ENCODE measurements at regions not wholly inside any gene's neighbourhood (a gene's known extent, or its start where the extent isn't known, plus 50 kb on each side); places are given as distances from the start of the nearest gene placed in this dataset.
"Not testable (repeated sequence)": the region's sequence is repeated elsewhere in the genome, so short reads cannot be mapped to it uniquely, and the experiment has no call there.

- no peak for TF ChIP-seq POLR2A (IDR thresholded peaks at IDR 0.05; ENCODE audit: low read depth, low read length)
- TF ChIP-seq POLR2AphosphoS5 (IDR thresholded peaks at IDR 0.05; ENCODE audit: low read depth, low read length): no peak
- no peak for TF ChIP-seq TAF1 (IDR thresholded peaks at IDR 0.05; ENCODE audit: borderline replicate concordance, low read depth, low read length)
- no peak for FAIRE-seq
- no peak for DNase-seq (ENCODE audit: insufficient read length)
These were observed 1256.0 kb downstream of the AMY1C start for GRCh38 chr1:105005594-105006195.

DNA sequence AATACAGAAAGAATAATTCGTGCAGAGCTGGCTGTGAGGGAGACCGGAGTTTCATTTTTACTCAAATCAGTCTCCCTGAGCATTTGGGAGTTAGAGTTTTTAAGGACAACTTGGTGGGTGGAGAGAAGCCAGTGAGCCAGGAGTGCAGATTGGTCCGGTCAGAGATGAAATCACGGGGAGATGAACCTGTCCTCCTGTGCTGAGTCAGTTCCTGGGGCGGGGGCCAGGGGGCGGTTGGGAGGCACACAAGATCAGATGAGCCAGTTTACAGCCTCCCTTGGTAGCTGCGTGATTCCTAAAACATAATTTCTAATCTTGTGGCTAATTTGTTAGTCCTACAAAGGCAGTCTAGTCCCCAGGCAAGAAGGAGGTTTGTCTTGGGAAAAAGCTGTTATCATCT, 1267.9 kb downstream of the AMY1C start:
- TF ChIP-seq POLR2A (IDR thresholded peaks at IDR 0.05; ENCODE audit: low read depth, low read length) (no peak), TAF1 (IDR thresholded peaks at IDR 0.05; ENCODE audit: borderline replicate concordance, low read depth, low read length) (no peak), POLR2AphosphoS5 (IDR thresholded peaks at IDR 0.05; ENCODE audit: low read depth, low read length) (no peak)
- no peak for FAIRE-seq
- DNase-seq (ENCODE audit: insufficient read length): no peak

- DNase-seq (ENCODE audit: insufficient read length) (no peak), FAIRE-seq (no peak)
- TF ChIP-seq POLR2AphosphoS5 (IDR thresholded peaks at IDR 0.05; ENCODE audit: low read depth, low read length) (no peak), POLR2A (IDR thresholded peaks at IDR 0.05; ENCODE audit: low read depth, low read length) (no peak), TAF1 (IDR thresholded peaks at IDR 0.05; ENCODE audit: borderline replicate concordance, low read depth, low read length) (no peak)
These were observed 1274.0 kb downstream of the AMY1C start for GRCh38 chr1:105023719-105024118.

- no peak for DNase-seq (ENCODE audit: insufficient read length)
- TF ChIP-seq POLR2AphosphoS5 (IDR thresholded peaks at IDR 0.05; ENCODE audit: low read depth, low read length): no peak
- TF ChIP-seq POLR2A (IDR thresholded peaks at IDR 0.05; ENCODE audit: low read depth, low read length): no peak
- no peak for FAIRE-seq
These were observed 1278.3 kb downstream of the AMY1C start for GRCh38 chr1:105027838-105028471.

- DNase-seq (ENCODE audit: insufficient read length): no peak
- TF ChIP-seq TAF1 (IDR thresholded peaks at IDR 0.05; ENCODE audit: borderline replicate concordance, low read depth, low read length) (no peak), POLR2AphosphoS5 (IDR thresholded peaks at IDR 0.05; ENCODE audit: low read depth, low read length) (no peak), POLR2A (IDR thresholded peaks at IDR 0.05; ENCODE audit: low read depth, low read length) (no peak)
- no peak for FAIRE-seq
These were observed 1322.7 kb downstream of the AMY1C start for GRCh38 chr1:105072446-105072845.

DNA sequence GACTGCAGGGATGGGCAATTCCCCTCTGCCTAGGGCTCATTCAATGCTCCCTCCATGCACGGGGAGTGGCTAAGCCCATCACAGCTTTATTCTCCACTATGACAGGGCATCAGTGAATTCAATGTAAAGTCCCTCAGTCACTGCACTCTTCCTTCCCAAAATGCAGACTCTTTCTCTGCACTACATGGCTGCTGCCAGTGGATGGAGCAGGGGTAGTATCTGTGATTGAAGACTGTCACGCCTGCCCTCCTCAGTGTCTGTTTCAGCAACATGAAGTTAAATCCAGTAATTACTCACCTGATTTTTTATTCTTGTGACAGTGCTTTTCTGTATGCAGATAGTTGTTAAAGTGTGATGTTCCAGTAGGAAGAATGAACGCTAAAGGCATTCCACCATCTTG, 1323.2 kb downstream of the AMY1C start:
- TF ChIP-seq POLR2AphosphoS5 (IDR thresholded peaks at IDR 0.05; ENCODE audit: low read depth, low read length) (no peak), POLR2A (IDR thresholded peaks at IDR 0.05; ENCODE audit: low read depth, low read length) (no peak), TAF1 (IDR thresholded peaks at IDR 0.05; ENCODE audit: borderline replicate concordance, low read depth, low read length) (no peak)

DNA sequence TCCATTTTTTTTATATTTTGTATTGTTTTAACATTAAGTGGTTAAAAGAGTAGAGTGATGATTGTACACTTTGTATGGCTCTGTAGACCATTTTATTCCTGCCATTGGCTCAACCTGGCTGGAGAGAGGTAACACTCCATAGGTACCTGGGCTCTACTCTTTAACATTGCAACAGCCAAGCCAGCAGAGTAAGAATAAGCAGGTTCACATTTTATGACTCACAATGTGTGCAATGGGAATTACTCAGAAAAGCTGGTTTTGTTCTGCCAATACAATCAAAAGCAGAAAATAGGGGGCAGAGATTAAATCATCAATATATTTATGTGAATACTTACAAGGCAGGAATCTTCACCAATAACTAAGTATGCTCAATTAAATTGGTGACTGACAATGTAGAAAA, 1324.0 kb downstream of the AMY1C start:
- FAIRE-seq (no peak), DNase-seq (ENCODE audit: insufficient read length) (no peak)
- TF ChIP-seq TAF1 (IDR thresholded peaks at IDR 0.05; ENCODE audit: borderline replicate concordance, low read depth, low read length) (no peak), POLR2AphosphoS5 (IDR thresholded peaks at IDR 0.05; ENCODE audit: low read depth, low read length) (no peak), POLR2A (IDR thresholded peaks at IDR 0.05; ENCODE audit: low read depth, low read length) (no peak)

More for the DNA sequence above, 1323.2 kb downstream of the AMY1C start:
- FAIRE-seq (no peak), DNase-seq (ENCODE audit: insufficient read length) (no peak)

DNA sequence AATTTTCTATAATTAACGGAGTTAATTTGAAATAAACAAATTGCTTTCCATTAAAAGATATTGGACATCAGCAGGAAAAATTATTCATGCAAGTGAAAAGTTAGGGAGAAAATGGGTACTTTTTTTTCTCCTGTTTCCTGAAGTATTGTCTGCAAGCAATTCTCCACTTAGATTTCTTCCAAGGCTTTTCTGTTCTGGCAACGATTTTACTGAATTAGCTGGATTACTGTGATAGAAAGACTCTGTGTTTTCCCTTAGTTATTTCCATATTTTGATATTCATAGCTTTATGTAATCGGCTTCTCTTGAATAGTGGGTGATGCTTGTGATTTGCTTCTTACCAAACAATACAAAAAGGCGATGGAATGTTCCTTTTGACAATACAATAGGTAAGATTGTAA, 1333.9 kb downstream of the AMY1C start:
- DNase-seq (ENCODE audit: insufficient read length): no peak
- FAIRE-seq: no peak
- TF ChIP-seq POLR2AphosphoS5 (IDR thresholded peaks at IDR 0.05; ENCODE audit: low read depth, low read length) (no peak), POLR2A (IDR thresholded peaks at IDR 0.05; ENCODE audit: low read depth, low read length) (no peak), TAF1 (IDR thresholded peaks at IDR 0.05; ENCODE audit: borderline replicate concordance, low read depth, low read length) (no peak)

GRCh38 chr1:105087506-105087905, 1337.8 kb downstream of the AMY1C start:
- no peak for DNase-seq (ENCODE audit: insufficient read length)
- TF ChIP-seq TAF1 (IDR thresholded peaks at IDR 0.05; ENCODE audit: borderline replicate concordance, low read depth, low read length): no peak
- no peak for TF ChIP-seq POLR2A (IDR thresholded peaks at IDR 0.05; ENCODE audit: low read depth, low read length)
- TF ChIP-seq POLR2AphosphoS5 (IDR thresholded peaks at IDR 0.05; ENCODE audit: low read depth, low read length): no peak
- FAIRE-seq: no peak

GRCh38 chr1:105088166-105088565, 1338.5 kb downstream of the AMY1C start:
- FAIRE-seq: no peak
- no peak for DNase-seq (ENCODE audit: insufficient read length)
- TF ChIP-seq POLR2AphosphoS5 (IDR thresholded peaks at IDR 0.05; ENCODE audit: low read depth, low read length) (no peak), TAF1 (IDR thresholded peaks at IDR 0.05; ENCODE audit: borderline replicate concordance, low read depth, low read length) (no peak), POLR2A (IDR thresholded peaks at IDR 0.05; ENCODE audit: low read depth, low read length) (no peak)

GRCh38 chr1:105093893-105094292, 1344.2 kb downstream of the AMY1C start:
- FAIRE-seq; DNase-seq (ENCODE audit: insufficient read length): not testable (repeated sequence)

GRCh38 chr1:105100102-105100501, 1350.4 kb downstream of the AMY1C start:
- no peak for DNase-seq (ENCODE audit: insufficient read length)
- TF ChIP-seq POLR2A (IDR thresholded peaks at IDR 0.05; ENCODE audit: low read depth, low read length) (no peak), POLR2AphosphoS5 (IDR thresholded peaks at IDR 0.05; ENCODE audit: low read depth, low read length) (no peak), TAF1 (IDR thresholded peaks at IDR 0.05; ENCODE audit: borderline replicate concordance, low read depth, low read length) (no peak)
- FAIRE-seq: no peak
